ENCODE measurements at regions not wholly inside any gene's neighbourhood (a gene's known extent, or its start where the extent isn't known, plus 50 kb on each side); places are given as distances from the start of the nearest gene placed in this dataset.

DNA sequence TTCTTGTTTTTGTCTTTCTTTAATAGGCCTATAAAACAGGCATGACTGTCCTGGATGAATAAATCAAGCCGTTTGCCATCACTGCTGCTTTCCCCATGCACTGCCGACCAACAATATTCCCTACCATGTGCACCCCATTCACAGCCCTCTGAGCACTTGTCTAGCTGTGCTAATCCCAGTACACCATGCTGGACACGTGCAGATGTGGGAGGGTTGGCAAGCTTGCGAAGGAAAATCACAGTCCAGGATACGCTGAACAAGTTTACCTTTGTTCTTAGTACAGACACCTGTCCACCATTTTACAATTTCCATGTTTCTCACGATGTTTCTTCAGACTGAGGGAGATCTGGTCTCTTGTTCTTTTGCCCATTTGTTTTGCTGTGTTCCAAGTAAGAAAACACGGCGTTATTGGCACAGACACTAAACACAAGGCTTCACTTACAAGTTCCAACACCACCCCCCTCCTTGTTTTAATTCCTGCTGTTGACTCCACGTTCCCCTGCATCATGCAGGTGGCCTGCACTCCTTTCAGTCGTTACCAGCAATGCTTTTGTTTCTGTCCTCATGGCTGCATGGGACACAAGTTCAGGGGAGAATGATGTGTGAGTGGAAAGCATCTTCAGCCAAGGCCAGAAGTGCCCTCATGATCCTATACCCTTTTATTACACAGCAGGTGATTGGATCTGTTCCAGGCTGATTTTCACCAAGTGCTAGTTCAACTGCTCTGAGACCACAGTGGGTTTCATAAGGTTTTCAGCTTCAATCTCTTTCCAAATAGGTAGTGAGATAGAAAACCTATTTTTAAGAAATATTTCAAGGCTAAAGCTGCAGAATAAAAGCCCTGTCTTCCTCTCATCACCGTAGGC lies 608.9 kb downstream of the IRX1 start:
- no peak for DNase-seq

DNA sequence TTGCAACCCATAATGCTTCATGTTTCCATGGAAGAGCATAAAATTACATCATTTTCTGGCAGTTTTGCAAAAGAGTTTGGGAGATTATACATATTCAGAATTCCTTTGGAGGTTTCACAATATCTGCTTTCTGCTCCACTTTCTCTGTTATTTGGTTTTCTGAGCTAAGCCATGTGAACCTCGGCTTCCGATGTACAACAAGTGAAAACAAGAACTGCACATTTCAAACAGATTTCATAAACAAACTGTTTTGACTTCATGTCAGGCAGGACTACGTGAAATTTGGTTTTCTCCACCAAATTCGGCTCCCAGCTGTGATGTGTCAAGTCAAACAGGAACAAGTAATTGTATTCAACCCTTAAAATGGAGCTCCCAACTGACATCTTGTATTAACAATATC lies 609.8 kb downstream of the IRX1 start:
- peak; percentile 33 for DNase-seq

GRCh38 chr5:4206127-4206526 lies 610.5 kb downstream of the IRX1 start:
- no peak for DNase-seq

GRCh38 chr5:4207486-4207885 lies 611.9 kb downstream of the IRX1 start:
- no peak for DNase-seq

- no peak for DNase-seq
Observed at GRCh38 chr5:4208537-4208936, 612.9 kb downstream of the IRX1 start.

- no peak for DNase-seq
Observed at GRCh38 chr5:4208996-4209395, 613.4 kb downstream of the IRX1 start.

GRCh38 chr5:4212071-4212739 lies 616.6 kb downstream of the IRX1 start:
- DNase-seq: no peak

- no peak for DNase-seq
Observed at GRCh38 chr5:4212981-4213819, 617.6 kb downstream of the IRX1 start.

DNA sequence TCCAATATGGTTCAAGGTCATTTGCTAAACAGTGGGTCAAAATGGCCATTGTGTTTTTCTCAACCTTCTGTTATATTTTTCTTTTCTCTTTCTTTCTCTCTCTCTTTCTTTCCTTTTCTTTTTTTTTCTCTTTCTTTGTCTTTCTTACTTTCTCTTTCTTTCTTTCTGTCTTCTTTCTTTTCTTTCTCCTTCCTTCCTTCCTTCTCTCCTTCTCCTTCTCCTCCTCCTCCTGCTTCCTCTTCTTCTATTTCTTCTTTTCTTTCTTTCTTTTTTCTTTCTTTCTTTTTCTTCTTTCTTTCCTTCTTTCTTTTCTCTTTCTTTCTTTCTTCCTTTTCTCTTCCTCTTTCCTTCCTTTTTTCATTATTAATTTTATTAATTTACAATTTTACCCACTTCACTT lies 619.5 kb downstream of the IRX1 start:
- DNase-seq: no peak

- peak; percentile 17 for DNase-seq
Observed at GRCh38 chr5:4216142-4216541, 620.5 kb downstream of the IRX1 start.

DNA sequence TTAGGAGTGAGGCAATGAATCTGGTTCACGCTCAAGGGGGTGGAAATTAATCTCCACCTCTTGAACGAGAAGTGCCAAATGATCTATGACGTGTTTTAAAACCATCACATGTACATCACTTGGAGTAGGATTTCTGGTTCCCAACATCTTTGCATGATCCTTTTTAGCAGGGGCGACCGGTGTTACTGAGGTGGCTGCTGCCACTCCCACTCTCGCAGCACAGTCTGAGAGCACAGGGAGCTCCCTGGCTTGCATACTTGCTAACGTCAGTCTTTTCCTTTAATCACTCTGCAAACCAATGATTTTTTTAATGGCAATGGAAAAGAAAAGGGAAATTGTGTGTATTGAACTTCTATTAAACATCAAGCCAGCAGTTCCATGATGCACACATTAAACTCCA lies 624.4 kb downstream of the IRX1 start:
- DNase-seq: no peak

DNA sequence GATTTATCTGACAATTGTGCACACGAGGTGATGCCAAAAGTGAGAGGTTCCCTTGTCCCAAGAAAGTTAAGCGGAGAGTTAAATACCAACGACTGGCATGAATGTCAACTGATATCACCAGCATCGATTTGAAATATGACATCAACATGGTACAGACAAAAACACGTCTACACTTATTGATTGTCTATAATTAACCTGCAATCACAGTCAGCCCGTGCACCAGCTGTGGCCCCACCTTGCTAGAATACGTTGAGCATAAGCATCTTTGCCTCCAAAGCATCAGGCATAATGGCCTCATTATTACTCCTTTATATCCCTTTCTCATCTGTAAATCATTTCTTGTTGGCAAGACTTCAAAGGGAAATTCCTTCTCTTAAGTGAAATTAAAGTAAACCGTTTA lies 625.4 kb downstream of the IRX1 start:
- DNase-seq: no peak

- DNase-seq: no peak
Observed at GRCh38 chr5:4222147-4222546, 626.5 kb downstream of the IRX1 start.

GRCh38 chr5:4222821-4223220 lies 627.2 kb downstream of the IRX1 start:
- no peak for DNase-seq

DNA sequence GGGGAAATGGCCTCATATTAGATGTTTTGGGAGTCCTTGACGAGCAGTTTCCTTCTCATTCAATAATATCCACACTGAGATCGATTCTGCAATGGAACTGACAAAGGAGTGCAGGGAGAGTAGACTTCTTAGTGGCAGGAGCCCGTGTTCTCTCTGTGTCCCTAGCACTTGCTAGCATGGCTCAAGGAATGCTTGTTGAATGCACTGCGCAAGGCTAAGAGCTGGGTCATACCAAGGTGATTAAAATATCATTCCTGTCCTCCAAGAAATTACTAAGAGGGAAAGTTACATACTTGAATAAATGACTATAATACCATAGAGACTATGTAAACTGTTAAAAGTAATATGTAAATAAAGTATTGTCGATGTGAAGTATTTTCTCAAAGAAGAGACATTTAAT lies 630.1 kb downstream of the IRX1 start:
- DNase-seq: no peak

GRCh38 chr5:4226565-4226964 lies 630.9 kb downstream of the IRX1 start:
- DNase-seq: no peak

GRCh38 chr5:4228708-4229107 lies 633.1 kb downstream of the IRX1 start:
- DNase-seq: no peak

GRCh38 chr5:4229414-4230292 lies 634.0 kb downstream of the IRX1 start:
- peak; percentile 39 for DNase-seq

DNA sequence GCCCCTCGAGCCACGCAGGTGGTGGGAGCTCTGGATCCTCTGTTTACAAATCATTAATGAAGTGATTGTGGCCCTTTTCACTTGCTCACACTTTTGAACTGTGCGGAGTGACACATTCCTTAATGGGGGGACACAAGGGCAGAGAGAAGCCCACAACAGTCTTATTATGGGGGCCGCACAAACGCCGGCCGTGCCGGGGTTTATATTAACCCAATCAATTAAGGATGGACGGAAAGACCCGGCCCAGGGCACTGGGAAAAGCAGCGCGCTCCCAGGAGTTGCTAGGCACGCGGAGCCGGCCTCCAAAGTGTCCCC lies 634.8 kb downstream of the IRX1 start:
- DNase-seq: no peak

DNA sequence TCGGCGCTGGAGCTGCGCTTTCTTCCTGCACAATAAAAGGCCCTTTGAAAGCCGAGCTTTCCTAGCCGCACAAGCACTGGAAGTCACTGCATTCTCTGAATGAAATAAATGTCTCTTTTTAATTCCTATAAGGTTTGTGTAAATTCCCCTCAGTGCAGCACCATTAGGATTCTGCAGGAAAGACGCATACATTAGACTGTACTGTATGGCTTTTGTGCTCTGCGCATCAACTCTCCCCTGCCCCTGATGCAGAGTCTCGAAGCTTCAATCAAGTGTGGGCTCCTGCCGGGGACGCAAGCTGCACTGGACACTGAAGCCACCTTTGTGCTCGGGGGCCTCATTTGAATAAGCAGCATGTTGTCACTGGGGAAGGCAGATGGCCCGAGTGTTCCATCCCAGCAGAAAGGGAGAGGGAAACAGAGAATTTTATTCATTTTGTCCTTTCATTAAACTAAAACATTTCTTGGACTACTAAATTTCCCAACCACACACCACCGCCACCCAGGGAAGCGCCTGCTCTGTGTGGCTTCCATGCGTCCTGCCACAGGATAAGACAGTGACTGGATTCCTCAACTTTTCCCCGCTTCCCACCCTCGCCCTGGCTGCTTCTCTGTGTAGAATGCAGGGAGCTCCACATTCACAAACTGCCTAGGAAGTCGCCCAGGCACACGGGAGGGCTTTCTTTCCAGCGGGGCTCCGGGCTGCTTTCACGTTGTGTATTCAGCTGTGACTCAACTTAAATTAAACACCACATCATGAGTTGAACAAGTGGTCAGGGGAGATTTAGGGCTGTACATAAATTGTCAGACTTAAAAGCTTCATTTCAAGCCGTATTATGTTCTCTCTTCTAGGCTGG lies 635.4 kb downstream of the IRX1 start:
- no peak for DNase-seq

DNA sequence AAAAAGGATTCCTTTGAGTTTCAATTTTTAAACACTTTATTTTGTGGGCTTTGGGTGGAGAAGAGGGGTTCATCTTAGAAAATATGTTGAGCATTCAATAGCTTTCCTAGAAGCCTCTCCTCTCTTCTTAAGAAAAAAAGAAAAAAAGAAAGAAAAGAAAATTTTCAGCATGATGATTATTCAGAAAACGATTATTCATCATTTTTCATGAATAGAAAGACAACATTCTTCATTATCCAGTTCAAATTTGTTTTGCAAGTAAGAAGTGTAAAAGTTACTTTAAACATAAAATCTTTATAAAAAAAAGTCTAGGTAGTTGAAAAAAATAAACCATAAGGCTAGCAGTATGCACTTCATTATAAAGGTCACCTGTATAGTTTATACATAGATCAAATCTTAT lies 636.5 kb downstream of the IRX1 start:
- no peak for DNase-seq

- no peak for DNase-seq
Observed at GRCh38 chr5:4233671-4234070, 638.0 kb downstream of the IRX1 start.
